Neural progenitor cell (in vitro differentiated cells): ENCODE measurements at regions not wholly inside any gene's neighbourhood (a gene's known extent, or its start where the extent isn't known, plus 50 kb on each side); places are given as distances from the start of the nearest gene placed in this dataset.

Experiments used
- EZH2 ChIP-seq: fragments of 200-600 bp; sonication (generic); IDR thresholded peaks from 2 replicates; pipeline ENCODE4 v1.6.1; 2017; ENCODE audit warnings: antibody characterized with exemption, mild to moderate bottlenecking, moderate library complexity
- EZH2phosphoT487 ChIP-seq: fragments of 200-600 bp; sonication (generic); IDR thresholded peaks from 2 replicates; pipeline ENCODE4 v1.6.1; 2017; ENCODE audit warnings: antibody characterized with exemption
- TF ChIP-seq, protein P1 (sequence below): fragments of 200-600 bp; sonication (generic); IDR thresholded peaks from 2 replicates; pipeline ENCODE4 v1.5.1; 2017; ENCODE audit warnings: antibody characterized with exemption, mild to moderate bottlenecking

DNA sequence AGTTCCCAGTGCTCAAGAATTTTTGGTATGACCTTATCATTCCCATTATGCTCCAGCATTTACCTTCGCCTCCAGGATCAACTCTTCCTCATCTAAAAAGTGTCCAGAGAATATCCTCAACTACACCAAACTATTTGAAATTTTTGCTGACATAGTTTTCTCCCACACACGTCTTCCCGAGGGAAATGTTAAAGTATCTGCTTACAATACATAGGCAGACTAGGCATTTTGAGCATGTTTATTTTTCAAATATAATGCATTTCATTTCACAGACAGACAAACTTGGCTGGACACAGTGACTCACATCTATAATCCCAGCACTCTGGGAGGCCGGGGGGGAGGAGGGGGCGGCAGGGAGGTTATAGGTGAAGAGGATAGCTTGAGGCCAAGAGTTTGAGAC, 177.1 kb upstream of the TRIM24 start:
- TF ChIP-seq, protein P1, sequence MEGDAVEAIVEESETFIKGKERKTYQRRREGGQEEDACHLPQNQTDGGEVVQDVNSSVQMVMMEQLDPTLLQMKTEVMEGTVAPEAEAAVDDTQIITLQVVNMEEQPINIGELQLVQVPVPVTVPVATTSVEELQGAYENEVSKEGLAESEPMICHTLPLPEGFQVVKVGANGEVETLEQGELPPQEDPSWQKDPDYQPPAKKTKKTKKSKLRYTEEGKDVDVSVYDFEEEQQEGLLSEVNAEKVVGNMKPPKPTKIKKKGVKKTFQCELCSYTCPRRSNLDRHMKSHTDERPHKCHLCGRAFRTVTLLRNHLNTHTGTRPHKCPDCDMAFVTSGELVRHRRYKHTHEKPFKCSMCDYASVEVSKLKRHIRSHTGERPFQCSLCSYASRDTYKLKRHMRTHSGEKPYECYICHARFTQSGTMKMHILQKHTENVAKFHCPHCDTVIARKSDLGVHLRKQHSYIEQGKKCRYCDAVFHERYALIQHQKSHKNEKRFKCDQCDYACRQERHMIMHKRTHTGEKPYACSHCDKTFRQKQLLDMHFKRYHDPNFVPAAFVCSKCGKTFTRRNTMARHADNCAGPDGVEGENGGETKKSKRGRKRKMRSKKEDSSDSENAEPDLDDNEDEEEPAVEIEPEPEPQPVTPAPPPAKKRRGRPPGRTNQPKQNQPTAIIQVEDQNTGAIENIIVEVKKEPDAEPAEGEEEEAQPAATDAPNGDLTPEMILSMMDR = no peak
- no peak for TF ChIP-seq EZH2phosphoT487
- no peak for TF ChIP-seq EZH2
